Keratinocyte (primary cell): ENCODE measurements at regions not wholly inside any gene's neighbourhood (a gene's known extent, or its start where the extent isn't known, plus 50 kb on each side); places are given as distances from the start of the nearest gene placed in this dataset.

ENCODE experiments used
- EZH2 ChIP-seq: IDR thresholded peaks from one replicate; pipeline ENCODE4 v1.6.1; 2012; ENCODE audit warnings: inconsistent platforms, mild to moderate bottlenecking, low read length, moderate library complexity
- TF ChIP-seq, protein P1 (sequence below), 3 experiments: IDR thresholded peaks in 1 of 3; conservative IDR thresholded peaks in 1 of 3; optimal IDR thresholded peaks in 1 of 3; 2 replicates in 2 of 3; 3 replicates in 1 of 3; pipeline versions ENCODE3 to v1.5.1; 2011; ENCODE audit warnings: low read length in 3 of 3, mild to moderate bottlenecking in 3 of 3, moderate library complexity in 2 of 3, control low read depth in 1 of 3, inconsistent platforms in 1 of 3; ENCODE audit not compliant: insufficient read depth in 2 of 3; ENCODE audit errors: extremely low read depth in 1 of 3

DNA sequence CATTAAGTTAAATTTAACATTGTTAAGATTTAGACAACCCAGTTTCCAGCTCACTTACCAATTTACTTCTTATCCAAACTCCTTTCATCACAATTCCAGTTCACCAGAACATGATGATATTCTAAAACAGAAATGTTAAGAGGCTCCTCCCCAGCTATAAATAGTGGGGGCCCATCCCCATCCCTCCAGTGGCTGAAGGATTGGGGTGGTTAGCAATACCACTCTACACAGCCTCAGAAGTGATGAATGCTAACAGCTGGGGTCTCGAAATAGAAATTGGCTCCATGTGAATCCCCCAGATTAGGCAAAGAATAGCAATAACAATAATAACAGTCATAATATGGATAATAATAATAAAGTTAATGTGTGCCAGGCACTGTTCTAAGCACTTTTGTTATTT, 97.9 kb upstream of the NCAM1 start:
- TF ChIP-seq, protein P1, sequence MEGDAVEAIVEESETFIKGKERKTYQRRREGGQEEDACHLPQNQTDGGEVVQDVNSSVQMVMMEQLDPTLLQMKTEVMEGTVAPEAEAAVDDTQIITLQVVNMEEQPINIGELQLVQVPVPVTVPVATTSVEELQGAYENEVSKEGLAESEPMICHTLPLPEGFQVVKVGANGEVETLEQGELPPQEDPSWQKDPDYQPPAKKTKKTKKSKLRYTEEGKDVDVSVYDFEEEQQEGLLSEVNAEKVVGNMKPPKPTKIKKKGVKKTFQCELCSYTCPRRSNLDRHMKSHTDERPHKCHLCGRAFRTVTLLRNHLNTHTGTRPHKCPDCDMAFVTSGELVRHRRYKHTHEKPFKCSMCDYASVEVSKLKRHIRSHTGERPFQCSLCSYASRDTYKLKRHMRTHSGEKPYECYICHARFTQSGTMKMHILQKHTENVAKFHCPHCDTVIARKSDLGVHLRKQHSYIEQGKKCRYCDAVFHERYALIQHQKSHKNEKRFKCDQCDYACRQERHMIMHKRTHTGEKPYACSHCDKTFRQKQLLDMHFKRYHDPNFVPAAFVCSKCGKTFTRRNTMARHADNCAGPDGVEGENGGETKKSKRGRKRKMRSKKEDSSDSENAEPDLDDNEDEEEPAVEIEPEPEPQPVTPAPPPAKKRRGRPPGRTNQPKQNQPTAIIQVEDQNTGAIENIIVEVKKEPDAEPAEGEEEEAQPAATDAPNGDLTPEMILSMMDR (optimal IDR thresholded peaks at IDR 0.05 in 1 of 3, IDR thresholded peaks at IDR 0.05 in 1 of 3, conservative IDR thresholded peaks at IDR 0.05 in 1 of 3; ENCODE audit: extremely low read depth in 1 of 3, insufficient read depth in 2 of 3, low read length in 3 of 3), result no peak
- no peak for TF ChIP-seq EZH2
